Kidney epithelial cell (primary cell): ENCODE measurements at regions not wholly inside any gene's neighbourhood (a gene's known extent, or its start where the extent isn't known, plus 50 kb on each side); places are given as distances from the start of the nearest gene placed in this dataset.

Experiments used
- DNase-seq: peaks from one replicate; pipeline ENCODE4 v3.0.0-alpha.2; 2010; ENCODE audit warnings: low read depth
- H3K27me3 ChIP-seq: 2 replicates; pipeline ENCODE4 v1.6.0; 2011; ENCODE audit warnings: low read length; ENCODE audit not compliant: control insufficient read depth, insufficient read depth
- H3K36me3 ChIP-seq: 2 replicates; pipeline ENCODE4 v1.5.1; 2011; ENCODE audit warnings: low read length; ENCODE audit not compliant: control insufficient read depth, insufficient read depth
- H3K4me3 ChIP-seq: 2 replicates; pipeline ENCODE4 v1.5.1; 2011; ENCODE audit warnings: low read depth, mild to moderate bottlenecking, control low read depth, low read length
- CTCF ChIP-seq: IDR thresholded peaks from 2 replicates; pipeline ENCODE4 v1.5.1; 2011; ENCODE audit warnings: mild to moderate bottlenecking, moderate library complexity, low read length, control low read depth, inconsistent platforms; ENCODE audit not compliant: insufficient read depth, poor library complexity, severe bottlenecking

DNA sequence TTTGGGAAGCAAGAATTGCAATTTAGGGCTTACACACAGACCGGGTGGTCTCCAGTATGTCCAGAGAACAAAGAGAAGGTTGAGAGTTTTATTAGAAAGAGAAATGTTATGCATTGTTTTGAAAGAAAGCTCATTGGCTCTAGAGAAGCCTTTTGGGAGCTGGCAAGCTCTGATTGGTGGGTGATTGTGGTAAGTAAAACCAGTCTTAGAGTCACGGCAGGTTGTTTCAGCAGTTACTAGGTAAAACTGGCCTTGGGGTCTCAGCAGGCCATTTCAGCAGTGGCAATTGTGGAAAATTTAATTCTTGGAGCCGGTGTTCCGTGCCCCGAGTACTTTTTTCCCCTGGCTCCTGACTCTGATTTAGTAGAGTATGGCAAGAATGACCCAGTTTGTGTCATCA lies 78.1 kb downstream of the MRPL46 start:
- Histone ChIP-seq H3K36me3 (no peaks in the 10 kb centered on the region), H3K27me3 (no peaks in the 10 kb centered on the region), H3K4me3 (no peak overlapping the region)
- no peak for DNase-seq
- TF ChIP-seq CTCF = no peak

- TF ChIP-seq CTCF = no peak
- Histone ChIP-seq H3K27me3 (no peaks in the 10 kb centered on the region), H3K36me3 (no peaks in the 10 kb centered on the region), H3K4me3 (no peak overlapping the region)
- peak; percentile 16 for DNase-seq
Measured at GRCh38 chr15:88388686-88389085, 78.5 kb downstream of the MRPL46 start.

DNA sequence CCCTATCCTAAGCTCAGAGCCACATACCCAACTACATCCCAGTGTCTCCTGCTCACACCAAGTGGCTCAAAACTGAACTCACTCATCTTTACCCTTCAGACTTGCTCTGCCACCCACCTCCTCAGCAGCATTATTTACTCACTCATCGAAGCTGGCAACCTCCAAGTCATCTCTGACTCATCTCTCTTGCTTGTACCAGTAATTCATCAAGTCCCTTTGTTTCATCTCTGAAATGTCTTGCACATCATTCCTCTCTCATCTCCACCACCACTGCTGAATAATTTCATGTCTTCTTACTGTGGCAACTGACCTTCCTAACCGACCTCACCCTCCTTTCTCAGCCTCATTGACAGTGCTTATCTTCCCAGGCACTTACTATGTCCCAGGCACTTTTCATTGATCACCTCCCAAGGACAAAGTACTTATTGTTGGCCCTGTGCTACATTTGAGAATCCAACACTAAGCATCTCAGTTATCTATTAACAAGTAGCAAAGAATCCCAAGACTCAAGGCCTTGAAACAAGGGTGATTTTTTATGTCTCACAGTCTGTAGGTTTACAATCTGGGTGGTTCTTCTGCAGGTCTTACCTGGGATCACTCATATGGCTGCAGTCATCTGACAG lies 82.0 kb downstream of the MRPL46 start:
- H3K27me3 ChIP-seq = no peaks in the 10 kb centered on the region
- no peak overlapping the region for H3K4me3 ChIP-seq
- TF ChIP-seq CTCF = no peak
- peak; percentile 56 for DNase-seq
- H3K36me3 ChIP-seq = no peaks in the 10 kb centered on the region

GRCh38 chr15:88383354-88383753 lies 83.8 kb downstream of the MRPL46 start:
- Histone ChIP-seq H3K4me3 (no peak overlapping the region), H3K27me3 (no peaks in the 10 kb centered on the region), H3K36me3 (no peaks in the 10 kb centered on the region)
- DNase-seq = no peak
- TF ChIP-seq CTCF = no peak

GRCh38 chr15:88382482-88382983 lies 84.7 kb downstream of the MRPL46 start:
- TF ChIP-seq CTCF = no peak
- Histone ChIP-seq H3K4me3 (no peak overlapping the region), H3K27me3 (no peaks in the 10 kb centered on the region), H3K36me3 (no peaks in the 10 kb centered on the region)
- peak; percentile 31 for DNase-seq

GRCh38 chr15:88378188-88378637 lies 89.0 kb downstream of the MRPL46 start:
- no peak for TF ChIP-seq CTCF
- peak; percentile 26 for DNase-seq

More at GRCh38 chr15:88378188-88378637, 89.0 kb downstream of the MRPL46 start:
- Histone ChIP-seq H3K27me3 (no peaks in the 10 kb centered on the region), H3K36me3 (no peaks in the 10 kb centered on the region), H3K4me3 (no peak overlapping the region)
